ENCODE measurements at regions not wholly inside any gene's neighbourhood (a gene's known extent, or its start where the extent isn't known, plus 50 kb on each side); places are given as distances from the start of the nearest gene placed in this dataset.

DNA sequence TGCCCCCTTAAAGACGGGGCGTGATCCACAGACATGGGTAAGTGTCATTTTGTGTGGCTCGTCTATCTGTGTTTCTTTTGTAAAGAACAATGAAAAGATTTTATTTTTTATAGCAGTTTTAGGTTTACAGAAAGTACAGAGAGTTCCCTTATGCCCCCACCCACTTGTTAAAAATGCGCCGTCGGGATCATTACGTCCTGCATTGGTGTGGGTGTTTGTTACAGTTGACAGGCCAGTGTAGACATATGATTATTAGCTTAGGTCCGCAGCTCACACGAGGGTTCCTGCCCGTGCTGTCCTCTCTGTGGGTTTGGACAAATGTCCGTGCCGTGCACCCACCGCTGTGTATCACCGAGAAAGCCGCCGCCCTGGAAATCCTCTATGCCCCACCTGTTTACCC, 50.5 kb downstream of the RGS12 start:
- DNase-seq, result no peak

DNA sequence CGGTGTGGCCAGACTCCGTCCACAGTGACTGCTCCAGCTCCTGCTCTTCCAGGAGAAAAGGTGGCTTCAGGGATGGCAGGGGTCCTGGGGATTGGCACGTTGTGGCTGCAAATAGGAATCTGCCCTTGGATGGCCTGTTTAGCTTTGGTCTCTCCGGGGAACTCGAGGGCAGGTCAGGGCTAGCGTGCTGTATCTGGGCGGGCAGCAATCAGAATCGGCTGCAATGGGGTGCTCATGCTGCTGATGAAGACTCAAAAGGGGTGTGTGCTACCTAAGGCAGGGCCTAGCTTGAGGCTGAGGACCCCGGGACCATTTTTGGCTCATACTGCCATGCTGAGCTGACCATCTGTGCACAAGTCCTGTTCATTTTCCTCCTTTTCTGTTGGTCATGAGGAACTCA, 51.3 kb downstream of the RGS12 start:
- DNase-seq, result no peak

DNA sequence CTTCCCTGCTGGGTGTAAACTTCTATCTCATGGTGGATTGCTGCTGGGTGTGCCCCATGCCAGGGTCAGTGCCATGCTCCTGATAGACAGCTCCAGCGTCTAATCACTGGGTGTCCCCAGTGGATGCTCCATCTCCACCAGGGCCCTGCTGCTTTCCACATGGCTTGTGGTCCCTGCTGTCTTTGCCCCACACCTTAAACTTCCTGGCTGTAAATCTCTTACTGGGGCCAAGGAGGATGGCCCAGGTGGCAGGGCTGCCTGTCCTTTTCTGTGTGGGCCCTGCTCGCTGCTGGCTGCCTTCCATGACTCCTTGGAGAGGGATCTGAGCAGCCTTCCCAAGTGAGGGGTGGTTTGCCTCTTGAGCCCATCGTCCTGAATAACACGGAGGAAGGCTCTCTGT, 51.8 kb downstream of the RGS12 start:
- no peak for DNase-seq

DNA sequence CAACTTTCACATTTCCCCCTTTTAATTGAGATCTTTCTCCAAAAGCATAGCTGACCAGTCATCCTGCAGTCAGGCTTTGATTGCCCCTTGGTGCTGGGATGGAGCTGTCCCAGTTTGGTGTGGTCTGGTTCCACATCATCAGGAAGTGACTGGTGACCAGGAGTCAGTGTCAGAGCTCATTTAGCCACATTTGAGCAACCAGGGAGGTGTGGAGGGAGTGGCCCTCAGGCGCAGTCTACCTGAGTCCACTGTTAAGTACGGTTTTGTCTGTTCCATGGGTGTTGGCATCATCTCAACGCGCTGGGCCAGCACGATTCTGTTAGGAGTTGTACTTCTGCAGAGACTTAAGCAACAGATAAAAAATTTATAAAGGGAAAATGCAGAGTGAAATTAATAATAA, 52.6 kb downstream of the RGS12 start:
- no peak for DNase-seq

DNA sequence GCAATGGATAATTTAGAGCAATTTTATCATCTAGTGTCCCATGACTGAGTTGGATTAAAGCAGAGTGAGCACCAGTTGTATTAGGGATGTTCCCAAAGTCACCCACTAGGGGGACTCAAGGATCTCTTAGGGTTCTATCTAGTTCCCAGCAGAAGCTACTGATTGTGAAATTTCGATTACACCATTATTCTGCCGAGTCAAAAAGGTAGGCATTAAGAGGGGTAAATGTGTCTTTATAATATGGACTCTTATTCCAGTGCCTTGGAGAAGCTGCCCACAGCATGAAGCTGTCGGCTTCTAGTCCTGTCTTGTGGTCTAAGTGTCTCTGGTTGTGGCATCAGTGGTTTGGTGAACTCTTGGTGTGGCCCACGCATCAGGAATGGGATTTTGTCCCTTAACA, 53.3 kb downstream of the RGS12 start:
- DNase-seq, result peak; percentile 88 to 89

DNA sequence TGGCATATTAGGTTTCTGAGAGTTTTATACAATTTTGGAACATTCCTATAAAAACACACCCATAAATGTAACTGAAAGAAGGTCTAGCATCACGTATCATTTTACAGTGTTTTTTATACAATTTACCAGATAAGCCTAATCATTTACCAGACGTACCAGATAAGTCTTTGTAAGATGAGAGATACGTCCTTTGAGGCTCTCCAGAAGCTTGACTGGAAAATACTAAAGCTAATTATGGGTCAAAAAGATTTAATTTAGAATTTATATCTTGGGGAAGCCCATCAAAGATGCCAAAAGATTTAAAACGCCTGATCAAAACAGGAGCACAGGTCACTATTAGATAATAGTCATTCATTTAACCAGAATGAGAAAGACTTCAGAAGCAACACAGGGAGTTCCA, 55.0 kb downstream of the RGS12 start:
- no peak for DNase-seq

DNA sequence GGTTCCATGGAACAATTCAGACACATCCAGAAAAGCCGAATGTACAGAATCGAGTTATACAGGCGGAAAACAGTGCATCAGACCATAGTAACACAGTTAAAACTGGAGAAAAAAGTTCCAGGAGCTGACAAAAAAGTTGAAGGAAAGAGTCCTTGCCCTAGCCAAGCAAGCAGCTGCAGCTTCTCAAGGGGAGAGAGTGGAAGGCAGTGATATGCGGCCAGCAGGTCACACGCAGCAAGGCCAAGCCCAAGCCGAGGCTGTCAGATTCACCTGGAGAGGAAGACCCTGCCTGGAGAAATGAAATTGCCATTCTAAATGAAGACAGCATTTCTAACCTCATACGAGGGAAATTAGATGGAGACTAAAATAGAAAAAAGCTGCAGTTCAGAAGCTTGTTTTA, 55.8 kb downstream of the RGS12 start:
- no peak for DNase-seq

DNA sequence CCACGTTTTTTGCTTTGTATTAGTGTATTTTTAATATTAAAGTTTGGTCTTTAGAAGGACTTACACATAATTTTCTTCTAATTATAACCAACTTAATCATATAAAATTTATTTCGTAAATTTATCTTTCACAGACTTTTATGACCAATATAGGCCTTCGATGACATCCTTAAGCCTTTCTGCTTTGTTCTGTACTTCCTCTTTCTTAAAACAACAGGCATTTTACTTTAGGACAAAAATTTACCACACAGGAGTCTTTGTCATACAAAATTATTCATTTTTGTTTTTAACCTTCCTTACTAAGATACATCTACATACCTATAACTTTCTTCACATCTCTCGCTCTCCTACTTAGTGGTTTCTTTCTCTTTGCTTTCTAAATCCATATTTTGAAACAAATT, 56.3 kb downstream of the RGS12 start:
- no peak for DNase-seq

DNA sequence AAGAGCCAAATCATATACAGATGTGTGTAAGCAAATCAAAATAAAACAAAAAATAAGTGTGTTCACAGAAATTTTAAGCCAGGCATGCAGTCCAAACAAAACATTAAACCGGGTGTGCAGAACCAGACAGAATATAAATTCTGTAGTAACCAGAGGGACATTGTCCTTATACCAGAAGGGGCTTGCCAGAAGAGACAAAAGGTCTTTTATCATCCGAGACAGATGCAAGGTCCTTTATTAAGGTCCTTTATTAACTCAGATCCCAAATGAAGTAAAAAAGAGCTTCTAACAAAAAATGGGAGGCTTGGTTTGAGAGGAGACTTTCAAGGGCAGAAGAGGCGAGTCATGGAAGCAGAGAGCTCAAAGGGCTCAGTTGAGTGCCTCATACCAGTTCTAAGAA, 59.2 kb downstream of the RGS12 start:
- no peak for DNase-seq

DNA sequence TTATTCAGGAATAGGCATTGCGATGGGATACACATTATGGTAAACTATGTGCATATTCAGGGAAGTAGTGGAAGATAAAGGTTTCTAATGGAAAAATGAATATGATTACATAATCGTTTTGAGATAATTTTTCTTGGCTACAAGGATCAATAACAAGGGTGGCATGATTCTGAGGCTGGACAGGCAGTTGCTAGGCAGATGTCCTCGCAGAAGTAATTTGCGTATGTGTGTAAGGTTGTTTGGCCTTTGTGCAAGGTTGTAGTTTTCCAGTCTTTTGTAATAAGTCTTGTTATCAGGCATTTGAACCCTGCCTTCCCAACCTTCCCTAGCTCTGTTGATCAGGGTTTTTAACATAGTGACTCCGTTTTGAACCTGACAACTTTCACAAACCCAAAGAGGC, 59.7 kb downstream of the RGS12 start:
- DNase-seq, result no peak

DNA sequence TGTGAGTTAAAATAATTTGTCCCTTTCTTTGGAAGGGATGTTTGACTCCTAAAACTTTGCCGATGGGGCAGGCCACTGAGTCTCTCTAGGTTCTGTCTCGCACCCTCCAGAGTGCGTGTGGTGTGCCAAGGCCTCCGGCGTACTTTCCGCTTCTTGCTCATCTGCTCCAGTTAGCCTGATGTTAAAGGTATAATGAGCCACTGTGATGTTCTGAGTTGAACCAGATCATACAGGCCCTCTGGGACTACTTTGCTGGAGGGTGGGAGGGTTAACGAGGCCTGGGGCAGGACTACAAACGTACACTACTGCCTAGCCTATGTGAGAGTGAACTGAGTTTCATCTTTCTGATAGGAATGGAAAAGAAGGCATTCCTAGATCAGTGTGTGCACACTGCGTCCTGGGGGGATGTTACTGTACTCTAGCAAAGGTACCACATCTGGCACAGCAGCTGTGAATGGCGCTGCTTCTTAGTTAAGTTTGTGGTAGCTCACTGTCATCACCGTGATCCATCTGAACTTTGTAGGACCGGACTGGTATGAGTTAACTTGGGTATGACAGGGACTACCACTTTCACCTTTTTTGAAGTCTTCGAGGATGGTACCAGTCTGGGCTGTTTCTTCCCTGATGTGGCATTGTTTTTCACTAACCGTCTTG, 60.2 kb downstream of the RGS12 start:
- no peak for DNase-seq

DNA sequence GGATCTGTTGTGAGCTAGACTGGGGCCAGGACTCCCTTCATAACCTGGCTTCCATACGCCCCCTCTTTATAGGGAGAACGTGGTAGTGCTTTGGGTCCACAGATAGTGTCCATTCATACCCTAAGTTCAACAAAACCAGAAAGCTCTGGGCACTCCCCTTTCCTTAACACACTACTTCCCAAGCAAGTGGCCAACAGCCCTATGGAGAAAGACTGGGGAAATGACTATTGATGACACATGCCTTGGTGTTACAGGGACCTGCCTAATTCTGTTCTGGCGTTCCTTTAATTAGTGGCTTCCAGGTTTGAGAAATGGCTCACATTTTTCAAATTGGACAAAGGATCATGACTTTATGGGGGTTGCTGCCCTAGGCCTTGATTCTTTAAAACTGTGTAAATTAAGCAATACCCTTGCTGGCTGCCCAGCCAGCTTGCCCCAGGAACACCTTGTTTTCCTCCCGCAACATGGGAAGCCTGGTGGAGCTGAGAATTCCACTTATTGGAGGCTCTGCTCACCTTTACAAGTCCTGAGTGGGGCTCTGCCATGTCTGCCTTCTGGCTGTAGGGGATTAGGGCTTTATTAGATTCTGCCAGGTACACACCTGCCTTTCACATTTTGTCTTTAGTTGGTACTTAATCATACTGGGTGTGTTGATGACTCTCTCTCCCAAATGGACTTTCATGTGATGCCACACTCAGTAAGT, 61.1 kb downstream of the RGS12 start:
- DNase-seq, result peak; percentile 39 to 51

DNA sequence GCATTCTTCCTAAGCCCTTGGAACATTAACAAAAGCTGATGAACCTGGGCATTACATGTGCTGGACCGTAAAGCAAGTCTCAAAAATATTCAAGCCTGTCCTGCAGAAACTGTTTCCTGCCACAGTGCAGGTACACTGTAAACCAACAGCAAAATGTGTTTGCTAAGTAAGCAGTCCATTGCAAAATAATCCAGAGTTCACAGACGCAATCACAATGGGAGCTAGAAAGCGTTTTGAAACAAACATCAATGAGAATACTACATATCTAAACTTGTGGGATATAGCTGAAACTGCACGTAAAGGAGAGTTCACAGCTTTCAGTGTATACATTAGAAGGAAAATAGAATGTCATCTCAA, 61.6 kb downstream of the RGS12 start:
- DNase-seq, result no peak

DNA sequence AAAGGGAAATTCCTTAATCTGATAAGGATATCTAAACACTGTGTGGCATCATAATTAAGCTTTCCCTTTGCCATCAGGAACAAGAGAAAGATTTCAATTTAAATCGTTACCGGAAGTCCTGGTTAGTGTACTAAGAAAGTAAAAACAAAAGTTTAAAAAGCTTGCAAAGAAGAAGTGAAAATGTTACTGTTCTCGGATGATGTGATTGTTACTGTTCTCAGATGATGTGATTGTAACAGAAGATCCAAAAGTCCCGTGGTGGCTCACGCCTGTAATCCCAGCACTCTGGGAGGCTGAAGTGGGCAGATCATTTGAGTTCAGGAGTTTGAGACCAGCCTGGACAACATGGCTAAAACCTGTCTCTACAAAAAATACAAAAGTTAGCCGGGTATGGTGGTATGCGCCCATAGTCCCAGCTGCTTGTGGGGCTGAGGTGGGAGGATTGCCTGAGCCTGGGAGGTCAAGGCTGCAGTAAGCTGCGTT, 62.5 kb downstream of the RGS12 start:
- peak; percentile 59 to 61 for DNase-seq

DNA sequence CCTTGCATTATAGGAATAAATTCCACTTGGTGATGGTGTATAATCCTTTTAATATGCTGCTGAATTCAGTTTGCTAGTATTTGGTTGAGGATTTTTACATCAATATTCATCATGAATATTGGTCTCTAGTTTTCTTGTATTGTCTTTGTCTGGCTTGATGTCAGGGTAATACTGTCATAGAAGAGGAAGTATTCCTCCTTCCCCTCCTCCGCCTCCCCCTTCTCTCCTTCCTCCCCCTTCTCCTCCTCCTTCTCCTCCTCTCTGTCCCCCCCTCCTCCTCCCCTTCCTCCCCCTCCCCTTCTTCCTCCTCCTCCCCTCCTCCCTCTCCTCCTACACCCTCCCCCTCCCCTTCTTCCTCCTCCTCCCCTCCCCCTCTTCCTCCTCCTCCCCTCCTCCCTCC, 65.8 kb downstream of the RGS12 start:
- no peak for DNase-seq

DNA sequence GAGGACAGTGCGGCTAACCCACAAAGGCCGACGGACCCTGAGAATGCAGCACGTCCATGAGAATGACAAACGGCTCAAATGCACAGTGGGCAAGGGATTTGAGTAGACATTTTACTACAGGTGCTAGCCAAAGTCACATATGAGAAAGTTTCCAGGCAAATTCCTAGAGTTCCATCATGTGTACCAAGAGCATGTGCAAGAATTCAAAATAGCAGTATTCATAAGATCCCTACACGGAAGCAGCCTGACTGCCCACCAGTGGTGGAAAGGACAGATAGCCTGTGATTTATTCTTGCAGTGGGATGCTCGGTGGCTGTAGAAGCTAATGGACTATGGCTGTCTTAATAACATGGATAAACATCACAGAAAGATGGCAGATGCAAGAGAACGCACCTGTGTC, 68.0 kb downstream of the RGS12 start:
- DNase-seq, result no peak

DNA sequence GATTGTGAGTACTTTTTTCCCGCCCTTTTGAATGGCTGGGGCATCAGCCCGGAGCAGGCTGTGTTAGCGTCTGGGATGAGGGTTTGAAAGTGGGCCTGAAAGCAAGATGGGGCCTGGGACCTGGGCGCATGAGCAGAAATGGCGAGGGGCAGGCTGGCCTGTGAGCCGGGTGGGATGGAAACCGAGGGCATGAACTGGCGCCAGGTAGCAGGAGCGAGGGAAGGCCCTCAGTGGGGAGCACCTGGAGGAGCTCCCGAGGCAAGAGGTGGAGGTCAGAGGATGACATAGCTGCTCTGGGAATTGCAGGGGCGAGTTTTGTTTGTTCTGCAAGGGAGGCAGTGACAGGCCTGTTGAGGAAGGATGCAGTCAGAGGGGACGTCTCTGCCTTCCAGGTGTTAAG, 68.6 kb downstream of the RGS12 start:
- DNase-seq, result no peak

DNA sequence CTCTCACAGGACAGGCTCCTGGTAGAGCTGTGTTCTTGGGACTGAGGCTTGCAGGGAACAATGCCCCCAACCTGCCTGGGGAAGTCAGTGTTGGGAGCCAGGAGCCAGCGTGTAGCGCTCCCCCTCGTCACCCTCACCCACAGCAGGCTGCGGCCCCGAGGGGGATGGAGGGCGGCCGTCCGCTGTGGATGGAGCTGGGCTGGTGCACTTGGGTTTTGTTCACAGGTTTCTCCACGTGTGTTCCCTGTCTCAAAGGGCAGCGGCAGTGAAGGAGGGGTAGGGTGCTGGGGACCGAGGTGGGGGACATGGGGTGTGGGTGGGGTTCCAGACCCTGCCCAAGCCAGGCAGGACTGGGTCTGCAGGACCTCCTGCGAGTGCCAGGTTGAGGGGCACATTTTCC, 69.1 kb downstream of the RGS12 start:
- no peak for DNase-seq

DNA sequence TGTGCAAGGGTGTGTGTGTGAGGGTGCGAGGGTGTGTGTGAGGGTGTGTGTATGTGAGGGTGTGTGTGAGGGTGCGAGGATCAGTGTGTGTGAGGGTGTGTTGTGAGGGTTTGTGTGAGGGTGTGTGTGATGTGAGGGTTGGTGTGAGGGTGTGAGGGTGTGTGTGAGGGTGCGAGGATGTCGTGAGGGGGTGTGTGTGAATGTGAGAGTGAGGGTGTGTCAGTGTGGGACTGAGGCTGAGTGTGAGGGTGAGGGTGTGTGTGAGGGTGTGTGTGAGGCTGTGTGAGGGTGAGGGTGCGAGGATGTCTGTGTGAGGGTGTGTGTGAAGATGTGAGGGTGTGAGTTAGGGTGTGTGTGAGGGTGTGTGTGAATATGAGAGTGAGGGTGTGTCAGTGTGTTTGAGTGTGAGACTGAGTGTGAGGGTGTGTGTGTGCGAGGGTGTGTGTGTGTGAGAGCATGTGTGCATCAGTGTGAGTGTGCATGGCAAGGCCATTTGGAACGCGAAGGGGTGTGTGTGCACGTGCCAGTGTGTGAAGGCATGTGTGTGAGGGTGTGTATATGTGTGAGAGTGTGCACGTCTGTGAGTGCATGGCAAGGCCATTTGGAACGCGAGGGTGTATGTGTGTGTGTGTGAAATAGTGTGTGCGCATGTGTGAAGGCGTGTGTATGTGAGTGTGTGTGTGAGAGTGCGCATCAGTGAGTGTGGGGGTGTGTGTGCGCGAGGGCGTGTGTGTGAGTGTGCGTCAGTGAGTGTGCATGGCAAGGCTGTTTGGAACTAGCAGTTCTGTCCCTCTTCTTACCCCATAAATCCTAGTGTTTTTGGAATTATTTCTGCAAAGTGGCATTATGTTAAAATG, 69.8 kb downstream of the RGS12 start:
- no peak for DNase-seq

DNA sequence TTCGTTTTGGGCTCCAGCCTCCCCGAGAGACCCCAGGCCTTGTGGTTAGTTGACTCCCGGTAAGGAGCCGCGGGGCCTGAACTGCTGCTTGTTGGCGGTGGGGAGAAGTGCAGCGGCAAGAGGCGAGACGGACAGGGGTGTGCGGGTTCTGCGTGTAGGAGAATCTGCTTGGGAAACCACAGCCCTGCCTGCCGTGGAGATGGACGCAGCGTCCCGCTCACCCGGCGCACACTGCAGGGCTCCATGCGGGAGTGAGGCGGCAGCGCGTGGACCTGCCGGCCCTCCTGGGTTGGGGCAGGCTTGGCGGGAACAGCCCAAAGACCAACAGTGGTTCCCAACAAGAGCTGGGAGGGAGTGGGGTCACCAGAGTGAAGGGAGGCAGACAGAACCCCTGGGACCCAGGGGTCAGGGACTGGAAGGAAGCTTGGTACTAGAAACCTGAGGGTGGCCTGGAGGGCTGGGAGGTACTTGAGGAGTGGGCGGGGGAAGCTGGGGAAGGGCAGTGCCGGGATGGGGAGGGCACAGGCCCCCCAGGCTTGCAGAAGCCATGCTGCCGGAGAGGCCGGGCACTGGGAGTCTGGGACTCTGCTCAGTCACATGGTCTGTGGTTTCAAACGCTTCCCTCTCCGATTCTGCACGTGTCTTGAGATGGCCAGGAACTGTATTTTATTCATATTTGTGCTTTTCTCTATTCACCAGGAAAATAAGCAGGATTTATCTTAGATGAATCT, 70.8 kb downstream of the RGS12 start:
- peak; percentile 45 to 46 for DNase-seq

DNA sequence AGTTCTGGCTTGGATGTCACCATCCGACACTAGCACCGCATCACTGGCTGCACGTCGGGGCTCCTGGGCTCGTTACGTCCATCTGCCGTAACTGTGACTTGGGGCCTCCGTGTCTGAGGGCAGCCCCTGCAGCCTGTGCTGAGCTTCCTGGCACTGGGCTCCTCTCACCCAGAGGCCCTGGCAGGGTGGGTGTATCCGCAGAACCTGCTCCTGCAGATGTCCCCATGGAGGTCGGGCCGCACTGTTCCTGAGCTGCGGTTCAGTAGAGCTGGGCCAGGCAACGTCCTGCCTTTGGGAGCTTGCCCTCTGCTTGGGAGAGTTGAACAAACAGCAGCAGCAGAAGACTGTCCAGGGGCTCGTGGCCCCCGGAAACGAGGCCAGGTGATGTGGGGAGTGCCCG, 71.4 kb downstream of the RGS12 start:
- no peak for DNase-seq

DNA sequence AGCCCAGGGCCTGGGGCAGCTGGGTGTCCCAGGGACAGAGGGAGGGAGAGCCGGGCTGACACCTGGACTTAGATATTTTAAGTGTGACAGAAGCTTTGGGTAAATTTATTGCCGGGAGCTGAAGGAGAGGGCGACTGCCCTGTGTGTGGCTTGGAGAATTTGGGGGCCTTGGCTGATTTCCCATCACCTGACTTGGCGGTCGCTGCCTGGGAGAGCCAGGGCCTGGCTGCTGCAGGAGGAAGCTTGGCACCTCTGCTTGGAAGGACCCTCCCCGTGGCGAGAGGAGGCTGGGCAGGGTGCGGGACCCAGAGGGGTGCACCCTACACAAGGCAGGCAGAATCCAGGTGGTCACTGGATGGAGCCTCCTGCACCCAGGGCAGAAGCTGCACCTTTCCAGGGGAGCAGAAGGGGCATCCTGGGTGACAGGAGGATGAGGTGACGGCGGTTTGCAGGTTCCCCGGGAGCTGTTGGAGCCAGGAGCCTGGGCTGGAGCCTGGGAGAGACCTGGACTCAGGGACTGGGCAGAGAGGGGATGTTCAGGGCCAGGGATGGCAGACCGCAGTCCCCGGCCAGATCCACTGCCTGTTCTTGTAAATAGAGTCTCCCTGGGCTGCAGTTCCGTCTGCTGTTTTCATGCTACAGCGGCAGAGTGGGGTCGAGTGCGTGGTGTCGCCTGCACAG, 72.0 kb downstream of the RGS12 start:
- DNase-seq, result no peak

DNA sequence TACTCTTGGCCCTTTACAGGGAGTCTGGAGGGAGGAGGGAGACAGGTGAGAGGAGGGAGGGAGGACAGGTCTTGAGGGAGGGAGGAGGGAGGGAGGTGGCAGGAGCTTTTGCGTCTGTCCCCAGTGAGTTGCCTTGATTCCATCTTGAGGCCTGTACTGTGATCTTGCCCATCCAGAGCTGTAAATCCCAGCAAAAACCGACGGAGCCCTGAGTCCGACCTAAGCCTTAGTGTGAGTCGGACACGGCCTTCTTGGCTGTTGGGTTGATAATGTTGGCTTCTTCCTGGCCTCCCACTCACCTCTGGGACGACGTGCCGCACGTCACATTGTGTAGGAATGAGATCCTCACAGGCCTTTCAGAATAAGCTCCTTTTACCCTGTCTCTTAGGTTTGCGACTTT, 72.5 kb downstream of the RGS12 start:
- no peak for DNase-seq
